ENCODE measurements at regions not wholly inside any gene's neighbourhood (a gene's known extent, or its start where the extent isn't known, plus 50 kb on each side); places are given as distances from the start of the nearest gene placed in this dataset.

DNA sequence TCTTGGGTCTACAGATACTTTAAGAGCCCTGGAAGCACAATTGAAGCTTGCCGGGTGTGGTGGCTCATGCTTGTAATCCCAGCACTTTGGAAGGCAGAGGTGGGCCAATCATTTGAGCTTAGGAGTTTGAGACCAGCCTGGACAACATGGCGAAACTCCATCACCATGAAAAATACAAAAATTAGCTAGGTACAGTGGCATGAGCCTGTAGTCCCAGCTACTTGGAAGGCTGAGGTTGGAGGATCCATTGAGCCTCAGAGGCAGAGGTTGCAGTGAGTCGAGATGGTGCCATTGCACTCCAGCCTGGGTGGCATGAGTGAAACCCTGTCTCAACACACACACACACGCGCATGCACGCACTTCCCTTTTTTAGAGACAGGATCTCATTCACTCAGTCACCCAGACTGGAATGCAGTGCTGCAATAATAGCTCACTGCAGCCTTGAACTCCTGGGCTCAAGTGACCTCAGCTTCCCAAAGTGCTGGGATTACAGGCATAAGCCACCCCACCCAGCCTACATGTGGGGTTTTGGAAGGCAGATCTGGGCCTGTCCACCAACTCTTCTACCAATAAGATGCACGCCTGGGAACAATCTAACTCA is 182.5 kb upstream of the JARID2 start:
- Mint-ChIP-seq H3K27me3 (no peaks in the 10 kb centered on the region), H3K36me3 (ENCODE audit: low read depth) (no peaks in the 10 kb centered on the region), H3K27ac (no peak overlapping the region), H3K4me3 (no peak overlapping the region), H3K4me1 (peaks cover 13% of the 10 kb centered on the region), H3K9me3 (no peaks in the 10 kb centered on the region)
- DNase-seq (no peak), ATAC-seq (ENCODE audit: low read depth) (peak; percentile 58)
- ChIA-PET POLR2A (interaction anchor here (0.6 kb wide), 1 partner anchor 116 kb away, joined by 3 read pairs; no protein-coding TSS in a partner anchor), CTCF (no interaction called here)
- TF ChIP-seq, protein P1, sequence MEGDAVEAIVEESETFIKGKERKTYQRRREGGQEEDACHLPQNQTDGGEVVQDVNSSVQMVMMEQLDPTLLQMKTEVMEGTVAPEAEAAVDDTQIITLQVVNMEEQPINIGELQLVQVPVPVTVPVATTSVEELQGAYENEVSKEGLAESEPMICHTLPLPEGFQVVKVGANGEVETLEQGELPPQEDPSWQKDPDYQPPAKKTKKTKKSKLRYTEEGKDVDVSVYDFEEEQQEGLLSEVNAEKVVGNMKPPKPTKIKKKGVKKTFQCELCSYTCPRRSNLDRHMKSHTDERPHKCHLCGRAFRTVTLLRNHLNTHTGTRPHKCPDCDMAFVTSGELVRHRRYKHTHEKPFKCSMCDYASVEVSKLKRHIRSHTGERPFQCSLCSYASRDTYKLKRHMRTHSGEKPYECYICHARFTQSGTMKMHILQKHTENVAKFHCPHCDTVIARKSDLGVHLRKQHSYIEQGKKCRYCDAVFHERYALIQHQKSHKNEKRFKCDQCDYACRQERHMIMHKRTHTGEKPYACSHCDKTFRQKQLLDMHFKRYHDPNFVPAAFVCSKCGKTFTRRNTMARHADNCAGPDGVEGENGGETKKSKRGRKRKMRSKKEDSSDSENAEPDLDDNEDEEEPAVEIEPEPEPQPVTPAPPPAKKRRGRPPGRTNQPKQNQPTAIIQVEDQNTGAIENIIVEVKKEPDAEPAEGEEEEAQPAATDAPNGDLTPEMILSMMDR (IDR thresholded peaks at IDR 0.05), result no peak
- intact Hi-C loops (cut with micrococcal nuclease), result no loop called here

DNA sequence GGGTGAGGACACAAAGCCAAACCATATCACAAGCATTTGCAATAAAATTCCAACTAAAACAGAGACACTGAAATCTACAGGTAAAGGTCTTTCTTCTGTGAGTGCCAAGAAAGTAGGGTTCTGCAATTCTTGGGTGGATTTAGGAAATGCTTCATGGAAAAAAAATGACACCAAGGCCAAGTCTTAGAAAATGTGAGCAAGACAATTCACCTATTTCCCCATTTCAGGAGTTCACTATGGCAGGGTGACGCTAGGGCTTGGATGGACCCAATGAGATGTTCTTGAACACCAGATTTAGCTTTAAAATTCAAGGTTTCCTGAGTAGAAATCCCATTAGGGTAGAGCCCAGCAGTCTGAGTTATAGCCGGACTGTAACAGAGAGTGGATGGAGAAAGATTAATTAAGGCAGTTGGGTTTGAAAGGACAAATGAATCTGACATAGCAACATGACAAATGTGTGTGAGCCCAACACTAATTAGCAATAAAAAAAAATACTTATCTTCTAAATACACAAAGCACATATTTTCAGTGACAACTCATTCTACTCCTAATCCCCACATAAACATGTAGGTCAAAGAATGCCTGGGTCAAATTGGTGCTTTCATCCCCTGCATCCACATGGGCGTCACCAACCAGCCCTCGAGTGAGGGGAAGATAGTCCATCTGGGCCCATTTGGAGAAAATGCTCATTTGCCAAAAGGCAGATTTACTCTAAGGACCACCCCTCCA is 180.4 kb upstream of the JARID2 start:
- TF ChIP-seq, protein P1 (IDR thresholded peaks at IDR 0.05), result no peak
- POLR2A ChIA-PET, result interaction anchor here (0.6 kb wide), 1 partner anchor 177 kb away, joined by 3 read pairs; no protein-coding TSS in a partner anchor
- no peak for ATAC-seq (ENCODE audit: low read depth)
- H3K4me3 Mint-ChIP-seq, result no peak overlapping the region
- no peak overlapping the region for H3K27ac Mint-ChIP-seq
- CTCF ChIA-PET, result no interaction called here
- no peaks in the 10 kb centered on the region for H3K36me3 Mint-ChIP-seq (ENCODE audit: low read depth)
- peaks cover 13% of the 10 kb centered on the region for H3K4me1 Mint-ChIP-seq
- no peak for DNase-seq
- H3K9me3 Mint-ChIP-seq, result no peaks in the 10 kb centered on the region
- H3K27me3 Mint-ChIP-seq, result no peaks in the 10 kb centered on the region
- intact Hi-C loops (cut with micrococcal nuclease), result no loop called here

DNA sequence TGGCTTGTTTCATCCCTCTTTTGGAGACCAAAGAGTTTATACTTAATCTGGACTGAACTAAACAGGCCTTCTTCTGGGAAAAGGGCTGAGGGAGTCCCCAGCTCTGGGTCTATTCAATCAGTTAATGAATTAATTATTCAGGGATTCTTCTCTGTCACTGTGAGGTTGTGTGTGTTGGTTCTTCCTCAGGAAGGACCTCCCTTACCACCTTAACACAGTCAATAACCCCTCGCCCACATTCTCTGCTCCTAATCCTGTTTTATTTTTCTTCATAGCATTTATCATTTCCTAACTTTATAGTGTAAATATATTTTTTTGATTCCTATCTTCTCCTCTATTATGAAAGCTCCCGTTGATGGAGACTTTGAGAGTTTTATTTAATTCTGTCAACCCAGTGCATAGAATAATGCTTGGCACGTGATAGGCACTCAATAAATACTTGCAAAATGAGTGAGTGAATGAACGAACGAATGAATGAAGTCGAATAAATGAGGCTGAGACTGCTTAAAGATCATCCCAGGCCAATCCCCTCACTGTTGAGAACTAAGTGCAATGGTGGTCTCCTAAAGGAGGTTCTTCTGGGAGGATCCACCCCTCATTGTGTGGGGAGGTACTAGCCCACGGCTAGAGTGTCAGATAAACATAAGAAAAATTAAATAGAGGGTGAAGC is 179.6 kb upstream of the JARID2 start:
- Mint-ChIP-seq H3K27me3 (no peaks in the 10 kb centered on the region), H3K9me3 (no peaks in the 10 kb centered on the region), H3K4me3 (no peak overlapping the region), H3K4me1 (peaks cover 8% of the 10 kb centered on the region), H3K36me3 (ENCODE audit: low read depth) (no peaks in the 10 kb centered on the region), H3K27ac (no peak overlapping the region)
- ChIA-PET CTCF (no interaction called here), POLR2A (interaction anchor here (0.6 kb wide), 1 partner anchor 176 kb away, joined by 3 read pairs; no protein-coding TSS in a partner anchor)
- intact Hi-C loops (cut with micrococcal nuclease), result no loop called here
- DNase-seq (no peak), ATAC-seq (ENCODE audit: low read depth) (no peak)
- TF ChIP-seq, protein P1 (IDR thresholded peaks at IDR 0.05), result no peak

DNA sequence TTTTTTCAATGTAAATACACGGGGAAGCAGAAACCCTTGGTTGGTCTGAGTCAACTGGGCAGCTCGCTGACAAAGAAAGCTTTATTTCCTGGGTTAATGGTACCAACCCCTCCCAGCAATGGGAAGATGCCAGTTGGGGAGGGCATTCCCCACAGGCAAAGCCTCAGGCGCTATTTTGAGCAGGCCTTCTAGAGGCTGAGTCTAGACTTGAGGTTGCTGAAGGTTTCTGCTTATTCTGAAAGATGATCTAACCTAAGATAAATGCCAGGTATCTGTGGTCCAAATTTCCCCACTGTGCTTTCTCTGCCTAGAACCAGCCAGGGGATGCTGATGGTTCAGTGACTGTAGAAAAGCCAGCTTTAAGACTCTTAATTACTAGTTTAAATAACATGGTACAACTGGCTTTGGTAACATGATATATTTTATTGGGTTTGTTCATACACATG is 172.5 kb upstream of the JARID2 start:
- no peaks in the 10 kb centered on the region for H3K9me3 Mint-ChIP-seq
- POLR2A ChIA-PET, result no interaction called here
- H3K27me3 Mint-ChIP-seq, result peaks cover 4% of the 10 kb centered on the region
- H3K4me1 Mint-ChIP-seq, result no peaks in the 10 kb centered on the region
- H3K27ac Mint-ChIP-seq, result no peak overlapping the region
- H3K36me3 Mint-ChIP-seq (ENCODE audit: low read depth), result no peaks in the 10 kb centered on the region
- ATAC-seq (ENCODE audit: low read depth) (no peak), DNase-seq (no peak)
- CTCF ChIA-PET, result no interaction called here
- H3K4me3 Mint-ChIP-seq, result no peak overlapping the region
- intact Hi-C loops (cut with micrococcal nuclease), result no loop called here
- TF ChIP-seq, protein P1 (IDR thresholded peaks at IDR 0.05), result no peak

DNA sequence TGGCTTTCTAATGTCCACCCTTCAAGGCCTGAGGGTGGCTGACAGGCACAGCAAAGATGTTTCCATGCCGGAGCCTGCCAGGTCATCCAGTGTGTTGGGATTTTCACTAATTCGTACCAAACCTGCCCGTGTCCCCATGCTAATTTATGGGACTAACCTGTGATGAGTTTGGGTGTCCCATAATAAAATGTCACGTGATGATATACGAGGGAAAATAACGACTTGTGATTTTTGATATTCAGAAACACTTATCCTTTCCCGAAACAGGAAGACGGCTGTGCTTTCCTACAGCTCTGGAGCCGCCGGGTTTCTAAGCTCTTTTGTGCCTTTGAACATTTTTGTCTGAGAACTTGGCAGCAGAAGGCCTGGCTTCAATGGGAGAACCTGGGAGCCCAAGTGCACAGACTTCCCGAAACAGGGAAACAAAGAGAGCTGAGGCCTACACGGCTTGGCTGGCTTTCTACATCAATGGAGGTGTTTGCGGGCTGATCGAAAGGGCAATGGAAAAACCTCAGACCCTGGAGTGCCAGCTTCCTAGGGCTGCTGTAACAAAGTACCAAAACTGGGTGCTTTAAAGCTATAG is 171.9 kb upstream of the JARID2 start:
- CTCF ChIA-PET, result no interaction called here
- intact Hi-C loops (cut with micrococcal nuclease), result no loop called here
- DNase-seq, result no peak
- no peaks in the 10 kb centered on the region for H3K36me3 Mint-ChIP-seq (ENCODE audit: low read depth)
- POLR2A ChIA-PET, result no interaction called here
- no peak overlapping the region for H3K27ac Mint-ChIP-seq
- TF ChIP-seq, protein P1 (IDR thresholded peaks at IDR 0.05), result no peak
- no peaks in the 10 kb centered on the region for H3K9me3 Mint-ChIP-seq
- no peaks in the 10 kb centered on the region for H3K4me1 Mint-ChIP-seq
- no peak overlapping the region for H3K4me3 Mint-ChIP-seq
- no peak for ATAC-seq (ENCODE audit: low read depth)
- H3K27me3 Mint-ChIP-seq, result peaks cover 4% of the 10 kb centered on the region

Measured in activated B cell treated with CpG ODN at 0.5 μM for 24 hours (primary cell).